CD4-positive, alpha-beta T cell treated with Interleukin-12 subunit alpha and Interleukin-12 subunit beta, for 1 hour (primary cell): ENCODE measurements at regions not wholly inside any gene's neighbourhood (a gene's known extent, or its start where the extent isn't known, plus 50 kb on each side); places are given as distances from the start of the nearest gene placed in this dataset.
"Not testable (repeated sequence)": the region's sequence is repeated elsewhere in the genome, so short reads cannot be mapped to it uniquely, and the experiment has no call there.

Experiments
- DNase-seq: peaks from one replicate; pipeline ENCODE4 v3.0.0-alpha.2; 2020

DNA sequence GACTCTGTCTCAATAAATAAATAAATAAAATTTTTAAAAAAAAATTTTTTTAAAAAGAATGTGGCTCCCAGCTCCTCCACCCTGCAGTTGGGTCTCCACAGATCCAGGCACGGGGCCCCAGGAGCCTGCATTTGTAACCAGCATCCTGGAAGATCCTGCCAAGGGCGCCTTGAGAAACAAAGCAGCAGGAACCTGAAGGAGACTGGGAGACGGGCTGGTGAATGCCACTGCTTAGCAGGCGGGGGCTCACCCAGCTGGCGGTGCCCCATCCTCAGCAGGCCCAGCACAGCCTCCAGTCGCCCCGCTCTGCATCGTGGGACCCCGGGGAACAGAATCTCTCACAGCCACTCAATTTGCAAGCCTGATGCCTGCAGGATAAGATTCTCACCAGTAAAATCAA is 187.5 kb upstream of the SALL3 start:
- DNase-seq = no peak

GRCh38 chr18:78792736-78793135 is 186.9 kb upstream of the SALL3 start:
- DNase-seq = no peak

- DNase-seq = no peak
These were observed 186.1 kb upstream of the SALL3 start for GRCh38 chr18:78793313-78794070.

DNA sequence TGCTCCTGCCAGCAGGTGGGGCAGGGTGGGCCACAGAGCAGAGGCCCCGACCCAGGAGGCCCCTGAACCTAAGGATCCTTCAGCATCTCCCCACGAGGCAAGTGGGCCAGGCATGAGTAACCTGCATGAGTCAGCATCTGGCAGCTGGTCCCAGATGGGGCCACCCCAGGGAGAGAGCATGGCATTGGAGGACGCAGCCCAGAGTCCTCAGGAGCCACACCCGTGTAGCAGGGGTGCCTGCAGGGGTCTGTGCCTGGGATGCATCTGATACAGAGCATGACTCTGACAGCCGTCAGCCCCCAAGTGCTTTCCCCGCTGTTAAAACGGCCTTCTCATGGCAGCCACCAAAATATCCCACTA is 185.6 kb upstream of the SALL3 start:
- no peak for DNase-seq

GRCh38 chr18:78796693-78797455 is 182.7 kb upstream of the SALL3 start:
- no peak for DNase-seq

GRCh38 chr18:78797499-78797898 is 182.1 kb upstream of the SALL3 start:
- DNase-seq = no peak

DNA sequence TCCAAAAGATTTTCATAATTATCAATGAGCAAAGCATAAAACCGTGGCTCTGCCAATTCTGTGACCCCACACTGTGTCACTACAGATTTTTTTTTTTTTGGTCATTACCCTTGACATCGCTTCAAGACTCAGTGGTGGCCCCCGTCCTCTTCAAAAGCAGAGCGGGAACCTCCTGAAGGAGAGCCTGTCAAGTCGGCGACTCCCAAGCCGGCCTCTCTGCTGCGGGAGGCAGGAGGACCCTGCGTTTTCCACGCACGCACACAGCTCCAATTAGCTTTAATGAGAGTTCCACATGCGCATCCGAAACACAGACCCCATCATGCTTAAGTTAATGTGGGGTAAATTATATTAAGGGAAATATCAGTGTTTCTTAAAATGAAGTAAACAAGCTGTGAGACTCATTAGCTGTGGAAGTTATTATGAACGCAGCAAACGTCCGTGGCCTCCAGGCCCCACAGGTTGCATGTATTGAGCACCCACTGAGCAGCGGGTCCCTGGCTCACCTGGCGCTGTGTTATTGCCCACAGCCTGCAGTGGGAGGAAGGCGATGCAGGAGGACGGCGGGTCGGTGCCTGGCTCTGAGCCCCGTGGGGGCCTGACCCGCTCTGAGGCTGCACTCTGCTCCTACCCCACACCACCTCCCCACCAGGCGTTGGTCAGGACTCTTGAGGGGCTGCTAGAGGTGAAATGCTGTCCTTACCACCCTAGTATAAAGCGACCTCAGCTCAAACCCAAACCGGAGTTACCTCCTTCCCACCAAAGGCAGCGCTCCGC is 181.0 kb upstream of the SALL3 start:
- DNase-seq = no peak

GRCh38 chr18:78799382-78800089 is 180.1 kb upstream of the SALL3 start:
- no peak for DNase-seq

DNA sequence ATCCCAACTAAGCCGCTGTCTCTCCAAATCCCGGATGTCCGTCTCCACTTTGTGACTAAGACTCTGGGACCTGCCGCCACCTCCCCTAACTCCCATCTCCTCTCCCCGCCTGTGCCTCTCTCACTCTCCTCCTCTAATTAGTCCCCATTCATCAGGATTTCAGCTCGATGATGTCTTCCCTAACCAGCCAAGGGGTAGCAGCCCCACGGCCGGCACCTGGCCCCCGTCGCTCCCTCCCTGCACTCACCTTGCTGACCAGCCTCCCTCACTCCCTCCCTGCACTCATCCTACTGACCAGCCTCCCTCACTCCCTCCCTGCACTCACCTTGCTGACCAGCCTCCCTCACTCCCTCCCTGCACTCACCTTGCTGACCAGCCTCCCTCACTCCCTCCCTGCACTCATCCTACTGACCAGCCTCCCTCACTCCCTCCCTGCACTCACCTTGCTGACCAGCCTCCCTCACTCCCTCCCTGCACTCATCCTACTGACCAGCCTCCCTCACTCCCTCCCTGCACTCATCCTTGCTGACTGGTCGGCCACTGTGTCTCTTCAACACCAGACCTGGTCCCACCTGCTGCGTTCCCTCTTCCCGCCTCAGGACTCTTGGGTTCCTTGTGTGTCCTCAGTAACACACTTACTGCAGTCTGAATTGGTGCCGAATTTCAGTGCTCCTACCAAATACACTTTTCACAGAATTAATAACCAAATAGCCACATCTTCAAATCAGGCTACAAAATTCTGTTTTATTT is 179.3 kb upstream of the SALL3 start:
- DNase-seq = not testable (repeated sequence)

- no peak for DNase-seq
These were observed 178.6 kb upstream of the SALL3 start for GRCh38 chr18:78801011-78801410.

DNA sequence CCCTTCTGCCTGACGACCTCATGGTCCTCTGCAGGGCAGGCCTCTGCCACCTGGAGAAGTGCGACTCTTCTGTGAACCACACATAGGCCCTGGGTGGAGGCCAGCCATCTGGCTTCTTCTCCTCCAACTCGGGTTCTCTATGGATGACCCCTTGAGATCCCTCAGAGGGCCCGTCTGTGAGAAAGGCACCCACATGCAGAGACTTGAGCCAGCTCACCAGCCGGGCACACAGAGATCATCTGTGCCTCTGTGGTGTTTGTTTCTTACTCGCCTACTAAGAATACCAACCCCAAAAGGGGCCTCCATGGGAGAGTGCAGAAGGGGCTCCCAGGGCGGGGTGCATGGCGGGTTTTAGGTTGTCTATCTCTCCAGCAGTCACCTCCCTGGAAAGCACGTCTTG is 176.5 kb upstream of the SALL3 start:
- no peak for DNase-seq

- no peak for DNase-seq
These were observed 175.2 kb upstream of the SALL3 start for GRCh38 chr18:78804206-78805030.

GRCh38 chr18:78805840-78806239 is 173.8 kb upstream of the SALL3 start:
- no peak for DNase-seq

DNA sequence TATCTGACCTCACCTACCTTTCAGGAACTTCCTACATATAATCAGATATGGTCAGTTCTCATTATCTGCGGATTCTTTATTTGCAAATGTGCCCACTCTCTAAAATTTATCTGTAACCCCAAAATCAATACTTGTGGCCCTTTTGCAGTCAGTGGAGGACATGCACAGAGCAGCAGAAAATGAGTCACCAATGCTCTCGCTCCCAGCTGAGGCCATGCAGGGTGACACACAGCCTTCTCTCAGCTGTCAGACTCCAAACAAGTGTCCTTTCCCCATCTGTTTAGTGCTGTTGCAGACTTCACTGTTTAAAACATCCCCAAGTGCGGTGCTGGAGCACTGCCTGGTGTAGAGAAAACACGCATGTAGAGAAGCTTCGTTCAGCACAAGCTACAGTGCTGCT is 171.9 kb upstream of the SALL3 start:
- DNase-seq = no peak

DNA sequence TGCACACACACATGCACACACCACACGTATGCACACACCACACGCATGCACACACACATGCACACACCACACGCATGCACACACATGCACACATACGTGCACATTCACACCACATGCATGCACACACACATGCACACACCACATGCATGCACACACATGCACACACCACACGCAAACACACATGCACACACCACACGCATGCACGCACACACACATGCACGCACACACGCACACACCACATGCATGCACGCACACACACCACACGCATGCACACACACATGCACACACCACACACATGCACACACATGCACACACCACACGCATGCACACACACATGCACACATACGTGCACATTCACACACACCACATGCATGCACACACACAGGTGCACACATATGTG is 169.8 kb upstream of the SALL3 start:
- DNase-seq = no peak

DNA sequence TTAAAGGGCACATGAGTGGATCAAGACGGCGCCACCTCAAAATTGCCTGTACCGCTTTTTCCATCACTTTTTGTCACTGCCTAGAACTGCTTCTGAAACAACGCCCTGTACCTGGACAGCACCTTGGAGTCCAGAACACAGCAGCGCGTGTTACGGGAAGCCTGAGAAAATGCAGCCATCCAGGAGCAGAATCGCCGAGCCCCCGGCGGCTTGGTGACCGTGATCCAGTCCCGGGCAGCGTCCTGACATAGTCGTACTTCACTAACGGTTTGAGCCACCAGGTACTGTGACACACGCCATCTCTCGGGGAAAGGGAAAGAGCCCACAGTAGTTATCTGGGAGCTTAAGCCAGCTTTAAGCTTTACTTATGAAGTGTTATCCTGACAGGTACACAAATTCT is 168.9 kb upstream of the SALL3 start:
- no peak for DNase-seq

DNA sequence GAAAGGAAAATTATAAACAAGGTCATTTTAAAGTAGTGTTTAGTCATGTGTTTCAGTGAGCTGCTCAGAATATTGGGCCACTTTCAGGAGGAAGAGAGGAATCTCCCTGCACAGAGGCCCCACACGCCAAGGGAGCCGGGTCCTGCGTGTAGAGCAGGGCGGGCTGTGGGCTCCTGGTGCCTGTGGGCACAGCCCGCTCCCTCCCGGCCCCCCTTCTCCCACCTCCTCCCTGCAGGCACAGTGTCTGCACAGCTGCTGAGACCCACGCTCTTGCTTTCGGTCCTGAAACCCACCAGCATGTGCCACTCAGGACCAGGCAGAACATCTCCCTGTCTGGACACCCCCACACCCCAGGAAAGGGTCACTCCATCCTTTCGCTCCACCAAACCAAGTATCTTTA is 167.6 kb upstream of the SALL3 start:
- DNase-seq = no peak

DNA sequence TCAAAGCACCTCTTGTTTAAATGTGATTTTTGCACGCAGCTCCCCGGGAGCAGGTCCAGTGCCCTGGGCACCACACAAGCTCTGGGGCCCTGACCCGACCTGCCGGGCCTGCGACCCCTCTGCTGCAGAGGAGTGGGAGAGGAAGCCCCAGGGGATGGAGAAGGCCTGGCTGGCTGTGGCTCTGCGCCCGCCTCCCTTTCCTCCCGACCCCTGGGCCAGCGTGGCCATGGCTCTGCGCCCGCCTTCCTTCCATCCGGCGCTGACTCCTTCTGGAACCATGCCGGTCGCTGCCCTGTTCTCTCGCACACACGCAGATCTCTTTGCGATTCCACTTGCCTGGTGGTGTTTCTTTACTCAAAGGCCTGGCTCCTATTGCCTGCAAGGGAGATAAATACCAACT is 166.5 kb upstream of the SALL3 start:
- no peak for DNase-seq

- DNase-seq = no peak
These were observed 165.5 kb upstream of the SALL3 start for GRCh38 chr18:78813936-78814710.

GRCh38 chr18:78814766-78815165 is 164.9 kb upstream of the SALL3 start:
- no peak for DNase-seq

DNA sequence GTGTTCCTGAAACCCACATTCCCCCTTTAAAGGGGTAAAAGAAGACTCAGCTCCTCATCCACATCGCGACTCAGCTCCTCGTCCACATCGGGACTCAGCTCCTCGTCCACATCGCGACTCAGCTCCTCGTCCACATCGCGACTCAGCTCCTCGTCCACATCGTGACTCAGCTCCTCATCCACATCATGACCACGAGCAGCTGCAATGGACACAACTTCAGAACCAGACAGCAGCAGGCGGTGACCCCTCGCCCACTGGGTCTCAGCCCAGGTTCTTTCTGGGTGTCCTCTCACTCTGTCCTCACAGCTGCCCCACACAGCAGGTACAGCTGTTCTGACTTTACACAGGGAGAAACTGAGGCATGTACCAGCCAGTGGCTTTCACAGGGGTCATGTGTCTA is 163.5 kb upstream of the SALL3 start:
- DNase-seq = no peak
